ENCODE measurements at regions not wholly inside any gene's neighbourhood (a gene's known extent, or its start where the extent isn't known, plus 50 kb on each side); places are given as distances from the start of the nearest gene placed in this dataset.

GRCh38 chr16:25374556-25374955 lies 116.9 kb upstream of the ZKSCAN2 start:
- in situ Hi-C loops (cut with MboI; ENCODE audit: low sequenced_read_pairs): no loop called here

More at GRCh38 chr16:25374556-25374955, 116.9 kb upstream of the ZKSCAN2 start:
- H3K23ac ChIP-seq (ENCODE audit: low read depth, low read length): no peak overlapping the region
- no peak overlapping the region for H2AK5ac ChIP-seq (ENCODE audit: low read depth, low read length)
- no peak overlapping the region for H2BK15ac ChIP-seq (ENCODE audit: low read depth, low read length)
- no peaks in the 10 kb centered on the region for H3K4me1 ChIP-seq (ENCODE audit: control insufficient read depth, insufficient read depth, low read length)
- WGBS, 2 experiments (ENCODE audit: extremely low coverage in 2 of 2, insufficient read length in 1 of 2): no CpG with 5 or more reads among the region's 4 CpGs
- BruUV-seq (replicated peaks): no TSS peak
- no peak overlapping the region for H4K91ac ChIP-seq (ENCODE audit: insufficient read depth, low read depth, low read length)
- ChIA-PET POLR2A (ENCODE audit: unreplicated experiment) (no interaction called here), CTCF (no interaction called here)
- no peak overlapping the region for H3K27ac ChIP-seq (ENCODE audit: insufficient read depth, low read length)
- dilution Hi-C loops (cut with HindIII; ENCODE audit: low sequenced_read_pairs, unreplicated experiment) (no loop called here), intact Hi-C loops (cut with micrococcal nuclease) (no loop called here)
- no peak overlapping the region for H3K4me3 ChIP-seq (ENCODE audit: insufficient read depth, low read depth, low read length)
- H2AK9ac ChIP-seq (replicated peaks; ENCODE audit: low read depth, low read length, poor library complexity): no peak overlapping the region
- H3K14ac ChIP-seq (replicated peaks; ENCODE audit: low read depth, low read length): no peak overlapping the region
- H2BK120ac ChIP-seq (ENCODE audit: low read depth, low read length): no peak overlapping the region
- H3K56ac ChIP-seq (ENCODE audit: extremely low read depth, insufficient read depth, low read length): no peak overlapping the region
- no peak overlapping the region for H4K8ac ChIP-seq (ENCODE audit: low read depth in 2 of 2, low read length in 2 of 2)
- H4K20me1 ChIP-seq (ENCODE audit: insufficient read depth, low read length): no peaks in the 10 kb centered on the region
- H3K18ac ChIP-seq (ENCODE audit: low read depth, low read length): no peak overlapping the region
- H4K5ac ChIP-seq (ENCODE audit: low read depth, low read length): no peak overlapping the region
- TF ChIP-seq SMC3 (IDR thresholded peaks at IDR 0.05; ENCODE audit: low read depth, low read length) (no peak), RCOR1 (IDR thresholded peaks at IDR 0.05; ENCODE audit: insufficient replicate concordance, low read length) (no peak), ELK1 (IDR thresholded peaks at IDR 0.05; ENCODE audit: borderline replicate concordance, low read depth, low read length) (no peak), BHLHE40 (IDR thresholded peaks at IDR 0.05; ENCODE audit: low read depth, low read length) (no peak), POLR2A (IDR thresholded peaks at IDR 0.05; ENCODE audit: low read depth, low read length) (no peak), MAZ (IDR thresholded peaks at IDR 0.05; ENCODE audit: borderline replicate concordance, low read depth, low read length) (no peak), CEBPB (IDR thresholded peaks at IDR 0.05; ENCODE audit: low read depth, low read length) (no peak), CTCF (conservative IDR thresholded peaks at IDR 0.05; ENCODE audit: low read depth, low read length) (no peak), USF2 (IDR thresholded peaks at IDR 0.05; ENCODE audit: low read depth, low read length) (no peak), MAFK (IDR thresholded peaks at IDR 0.05; ENCODE audit: low read depth, low read length) (no peak), MXI1 (IDR thresholded peaks at IDR 0.05; ENCODE audit: borderline replicate concordance, low read depth, low read length) (no peak), FOS (IDR thresholded peaks at IDR 0.05; ENCODE audit: low read depth, low read length) (no peak), NFE2L2 (IDR thresholded peaks at IDR 0.05; ENCODE audit: low read depth, low read length) (no peak)
- ATAC-seq (ENCODE audit: low read depth): no peak
- H3K9me3 ChIP-seq (ENCODE audit: control insufficient read depth, insufficient read depth, low read length): peaks cover 2% of the 10 kb centered on the region
- no peak overlapping the region for H3K4me2 ChIP-seq (ENCODE audit: low read depth, low read length)
- H3K27me3 ChIP-seq (ENCODE audit: control insufficient read depth, insufficient read depth, low read length): no peaks in the 10 kb centered on the region
- DNase-seq: no peak
- no peak overlapping the region for H2AFZ ChIP-seq (replicated peaks; ENCODE audit: low read length, poor library complexity)
- no peak overlapping the region for H2BK5ac ChIP-seq (ENCODE audit: low read depth, low read length, poor library complexity, severe bottlenecking)
- H3K36me3 ChIP-seq (ENCODE audit: control insufficient read depth, insufficient read depth, low read length): no peaks in the 10 kb centered on the region
- H2BK20ac ChIP-seq (ENCODE audit: low read depth, low read length): no peak overlapping the region
- H3K9ac ChIP-seq (ENCODE audit: low read depth, low read length): no peak overlapping the region
- H3K9me1 ChIP-seq (ENCODE audit: insufficient read depth, low read length): no peaks in the 10 kb centered on the region
- no peaks in the 10 kb centered on the region for H3K79me1 ChIP-seq (ENCODE audit: low read depth in 1 of 2, low read length in 2 of 2)
- H3K4ac ChIP-seq (ENCODE audit: low read depth, low read length): no peak overlapping the region
